ENCODE measurements at regions not wholly inside any gene's neighbourhood (a gene's known extent, or its start where the extent isn't known, plus 50 kb on each side); places are given as distances from the start of the nearest gene placed in this dataset.
"Not testable (repeated sequence)": the region's sequence is repeated elsewhere in the genome, so short reads cannot be mapped to it uniquely, and the experiment has no call there.

- Histone ChIP-seq H3K4me1 (ENCODE audit: control insufficient read depth, insufficient read depth, low read length) (no peaks in the 10 kb centered on the region), H3K9ac (ENCODE audit: low read depth, low read length) (no peak overlapping the region), H3K27me3 (ENCODE audit: control insufficient read depth, insufficient read depth, low read length) (no peaks in the 10 kb centered on the region), H3K4me3 (ENCODE audit: low read depth, low read length) (no peak overlapping the region), H3K36me3 (ENCODE audit: control insufficient read depth, insufficient read depth, low read length) (no peaks in the 10 kb centered on the region), H3K9me3 (ENCODE audit: control insufficient read depth, insufficient read depth, low read length) (no peaks in the 10 kb centered on the region)
Observed at GRCh38 chr7:13007331-13007730, 319.9 kb downstream of the ARL4A start.

GRCh38 chr7:13009517-13009916 is 322.1 kb downstream of the ARL4A start:
- Histone ChIP-seq H3K4me3 (ENCODE audit: low read depth, low read length) (no peak overlapping the region), H3K9me3 (ENCODE audit: control insufficient read depth, insufficient read depth, low read length) (no peaks in the 10 kb centered on the region), H3K9ac (ENCODE audit: low read depth, low read length) (no peak overlapping the region), H3K27me3 (ENCODE audit: control insufficient read depth, insufficient read depth, low read length) (no peaks in the 10 kb centered on the region), H3K4me1 (ENCODE audit: control insufficient read depth, insufficient read depth, low read length) (no peaks in the 10 kb centered on the region), H3K36me3 (ENCODE audit: control insufficient read depth, insufficient read depth, low read length) (no peaks in the 10 kb centered on the region)

- no peak overlapping the region for H3K9ac ChIP-seq (ENCODE audit: low read depth, low read length)
- H3K4me3 ChIP-seq (ENCODE audit: low read depth, low read length), result no peak overlapping the region
- no peaks in the 10 kb centered on the region for H3K27me3 ChIP-seq (ENCODE audit: control insufficient read depth, insufficient read depth, low read length)
- peaks cover 15% of the 10 kb centered on the region for H3K4me1 ChIP-seq (ENCODE audit: control insufficient read depth, insufficient read depth, low read length)
- H3K9me3 ChIP-seq (ENCODE audit: control insufficient read depth, insufficient read depth, low read length), result no peaks in the 10 kb centered on the region
- H3K36me3 ChIP-seq (ENCODE audit: control insufficient read depth, insufficient read depth, low read length), result no peaks in the 10 kb centered on the region
Observed at GRCh38 chr7:13014011-13014410, 326.6 kb downstream of the ARL4A start.

GRCh38 chr7:13016036-13016581 is 328.7 kb downstream of the ARL4A start:
- H3K4me3 ChIP-seq (ENCODE audit: low read depth, low read length), result no peak overlapping the region

GRCh38 chr7:13016592-13017332 is 329.3 kb downstream of the ARL4A start:
- H3K36me3 ChIP-seq (ENCODE audit: control insufficient read depth, insufficient read depth, low read length), result no peaks in the 10 kb centered on the region
- H3K9ac ChIP-seq (ENCODE audit: low read depth, low read length), result no peak overlapping the region
- no peaks in the 10 kb centered on the region for H3K9me3 ChIP-seq (ENCODE audit: control insufficient read depth, insufficient read depth, low read length)
- no peak overlapping the region for H3K4me3 ChIP-seq (ENCODE audit: low read depth, low read length)
- H3K27me3 ChIP-seq (ENCODE audit: control insufficient read depth, insufficient read depth, low read length), result no peaks in the 10 kb centered on the region
- peaks cover 18% of the 10 kb centered on the region for H3K4me1 ChIP-seq (ENCODE audit: control insufficient read depth, insufficient read depth, low read length)

More at GRCh38 chr7:13016036-13016581, 328.7 kb downstream of the ARL4A start:
- Histone ChIP-seq H3K27me3 (ENCODE audit: control insufficient read depth, insufficient read depth, low read length) (no peaks in the 10 kb centered on the region), H3K4me1 (ENCODE audit: control insufficient read depth, insufficient read depth, low read length) (peaks cover 15% of the 10 kb centered on the region), H3K9ac (ENCODE audit: low read depth, low read length) (no peak overlapping the region), H3K9me3 (ENCODE audit: control insufficient read depth, insufficient read depth, low read length) (no peaks in the 10 kb centered on the region), H3K36me3 (ENCODE audit: control insufficient read depth, insufficient read depth, low read length) (no peaks in the 10 kb centered on the region)

GRCh38 chr7:13017333-13017857 is 330.0 kb downstream of the ARL4A start:
- Histone ChIP-seq H3K4me3 (ENCODE audit: low read depth, low read length) (no peak overlapping the region), H3K27me3 (ENCODE audit: control insufficient read depth, insufficient read depth, low read length) (no peaks in the 10 kb centered on the region), H3K9ac (ENCODE audit: low read depth, low read length) (no peak overlapping the region), H3K4me1 (ENCODE audit: control insufficient read depth, insufficient read depth, low read length) (peaks cover 21% of the 10 kb centered on the region), H3K36me3 (ENCODE audit: control insufficient read depth, insufficient read depth, low read length) (no peaks in the 10 kb centered on the region), H3K9me3 (ENCODE audit: control insufficient read depth, insufficient read depth, low read length) (no peaks in the 10 kb centered on the region)

- H3K4me3 ChIP-seq (ENCODE audit: low read depth, low read length), result no peak overlapping the region
- no peak overlapping the region for H3K9ac ChIP-seq (ENCODE audit: low read depth, low read length)
Observed at GRCh38 chr7:13017881-13018280, 330.4 kb downstream of the ARL4A start.

GRCh38 chr7:13021566-13022300 is 334.3 kb downstream of the ARL4A start:
- no peak overlapping the region for H3K9ac ChIP-seq (ENCODE audit: low read depth, low read length)
- H3K27me3 ChIP-seq (ENCODE audit: control insufficient read depth, insufficient read depth, low read length), result no peaks in the 10 kb centered on the region
- no peaks in the 10 kb centered on the region for H3K9me3 ChIP-seq (ENCODE audit: control insufficient read depth, insufficient read depth, low read length)
- peaks cover 17% of the 10 kb centered on the region for H3K4me1 ChIP-seq (ENCODE audit: control insufficient read depth, insufficient read depth, low read length)
- no peaks in the 10 kb centered on the region for H3K36me3 ChIP-seq (ENCODE audit: control insufficient read depth, insufficient read depth, low read length)
- no peak overlapping the region for H3K4me3 ChIP-seq (ENCODE audit: low read depth, low read length)

More at GRCh38 chr7:13017881-13018280, 330.4 kb downstream of the ARL4A start:
- Histone ChIP-seq H3K36me3 (ENCODE audit: control insufficient read depth, insufficient read depth, low read length) (no peaks in the 10 kb centered on the region), H3K27me3 (ENCODE audit: control insufficient read depth, insufficient read depth, low read length) (no peaks in the 10 kb centered on the region), H3K9me3 (ENCODE audit: control insufficient read depth, insufficient read depth, low read length) (no peaks in the 10 kb centered on the region), H3K4me1 (ENCODE audit: control insufficient read depth, insufficient read depth, low read length) (peaks cover 21% of the 10 kb centered on the region)

GRCh38 chr7:13024121-13024674 is 336.8 kb downstream of the ARL4A start:
- H3K9ac ChIP-seq (ENCODE audit: low read depth, low read length), result no peak overlapping the region
- no peaks in the 10 kb centered on the region for H3K9me3 ChIP-seq (ENCODE audit: control insufficient read depth, insufficient read depth, low read length)
- no peaks in the 10 kb centered on the region for H3K36me3 ChIP-seq (ENCODE audit: control insufficient read depth, insufficient read depth, low read length)
- H3K4me3 ChIP-seq (ENCODE audit: low read depth, low read length), result no peak overlapping the region
- H3K4me1 ChIP-seq (ENCODE audit: control insufficient read depth, insufficient read depth, low read length), result peaks cover 6% of the 10 kb centered on the region
- no peaks in the 10 kb centered on the region for H3K27me3 ChIP-seq (ENCODE audit: control insufficient read depth, insufficient read depth, low read length)

- not testable (repeated sequence) for H3K27me3 ChIP-seq (ENCODE audit: control insufficient read depth, insufficient read depth, low read length); H3K36me3 ChIP-seq (ENCODE audit: control insufficient read depth, insufficient read depth, low read length); H3K9me3 ChIP-seq (ENCODE audit: control insufficient read depth, insufficient read depth, low read length); H3K4me1 ChIP-seq (ENCODE audit: control insufficient read depth, insufficient read depth, low read length); H3K9ac ChIP-seq (ENCODE audit: low read depth, low read length); H3K4me3 ChIP-seq (ENCODE audit: low read depth, low read length)
Observed at GRCh38 chr7:13025043-13025442, 337.6 kb downstream of the ARL4A start.

GRCh38 chr7:13027321-13027720 is 339.9 kb downstream of the ARL4A start:
- no peak overlapping the region for H3K9ac ChIP-seq (ENCODE audit: low read depth, low read length)
- no peaks in the 10 kb centered on the region for H3K27me3 ChIP-seq (ENCODE audit: control insufficient read depth, insufficient read depth, low read length)
- H3K4me1 ChIP-seq (ENCODE audit: control insufficient read depth, insufficient read depth, low read length), result peaks cover 5% of the 10 kb centered on the region
- H3K36me3 ChIP-seq (ENCODE audit: control insufficient read depth, insufficient read depth, low read length), result no peaks in the 10 kb centered on the region
- H3K4me3 ChIP-seq (ENCODE audit: low read depth, low read length), result no peak overlapping the region
- no peaks in the 10 kb centered on the region for H3K9me3 ChIP-seq (ENCODE audit: control insufficient read depth, insufficient read depth, low read length)

All from iPS-15b (cell line).